A549 (cell line): ENCODE measurements at regions not wholly inside any gene's neighbourhood (a gene's known extent, or its start where the extent isn't known, plus 50 kb on each side); places are given as distances from the start of the nearest gene placed in this dataset.

ENCODE experiments used
- BCL3 ChIP-seq: fragments of >200 bp; sonication (Bioruptor Twin); formaldehyde crosslinking; IDR thresholded peaks from 3 replicates; pipeline ENCODE4 v1.6.1; 2016
- CTCF ChIP-seq: fragments of >200 bp; sonication (Bioruptor Twin); formaldehyde crosslinking; IDR thresholded peaks from 3 replicates; pipeline ENCODE4 v1.5.1; 2016
- ELK1 ChIP-seq: fragments of 150-350 bp; IDR thresholded peaks from 2 replicates; pipeline ENCODE4 v1.6.1; 2014; ENCODE audit warnings: low read depth, mild to moderate bottlenecking, low read length
- EP300 ChIP-seq, 2 experiments: fragments of >200 bp; sonication (Bioruptor Twin); formaldehyde crosslinking; IDR thresholded peaks; 2 replicates in 1 of 2; 3 replicates in 1 of 2; pipeline ENCODE4 v1.6.1; 2016 to 2017
- HOXA7 ChIP-seq: fragments of 250-450 bp; sonication (Bioruptor Pico); IDR thresholded peaks from 2 replicates; pipeline ENCODE4 v1.5.0; 2020; ENCODE audit warnings: mild to moderate bottlenecking, moderate library complexity
- MYC ChIP-seq: IDR thresholded peaks from 2 replicates; pipeline ENCODE4 v1.6.1; 2012; ENCODE audit warnings: mild to moderate bottlenecking, inconsistent platforms, low read length, improper control_type of control experiment, borderline replicate concordance
- PBX3 ChIP-seq: IDR thresholded peaks from 2 replicates; pipeline ENCODE4 v1.6.1; 2012
- POLR2A ChIP-seq: IDR thresholded peaks from 2 replicates; pipeline ENCODE4 v1.6.1; 2012; ENCODE audit warnings: mild to moderate bottlenecking, low read length
- POLR2AphosphoS2 ChIP-seq: conservative IDR thresholded peaks from 2 replicates; pipeline ENCODE4 v1.6.1; 2012; ENCODE audit warnings: low read length, improper control_type of control experiment, inconsistent platforms
- RCOR1 ChIP-seq: fragments of 150-350 bp; IDR thresholded peaks from 2 replicates; pipeline ENCODE4 v1.6.1; 2014; ENCODE audit warnings: antibody characterized with exemption, low read length, low read depth
- REST ChIP-seq: fragments of 200-600 bp; sonication (generic); IDR thresholded peaks from 2 replicates; pipeline ENCODE4 v1.6.1; 2016; ENCODE audit warnings: antibody characterized with exemption, mild to moderate bottlenecking, moderate library complexity
- RNF2 ChIP-seq: fragments of 200-600 bp; sonication (generic); IDR thresholded peaks from 2 replicates; pipeline ENCODE4 v1.6.1; 2016; ENCODE audit warnings: low read depth, mild to moderate bottlenecking, antibody characterized with exemption, moderate library complexity, borderline replicate concordance

- no peak for TF ChIP-seq ELK1
- TF ChIP-seq CTCF = no peak
- TF ChIP-seq PBX3 = no peak
- TF ChIP-seq EP300 (IDR thresholded peaks at IDR 0.05) = no peak
- TF ChIP-seq BCL3 = no peak
- no peak for TF ChIP-seq MYC
- no peak for TF ChIP-seq RNF2
- TF ChIP-seq REST = no peak
- TF ChIP-seq POLR2A = no peak
- TF ChIP-seq HOXA7 (CRISPR knock-in tag) = no peak
- no peak for TF ChIP-seq POLR2AphosphoS2
- TF ChIP-seq RCOR1 = no peak
These were observed 114.6 kb upstream of the KCNAB1 start for GRCh38 chr3:156005736-156006135.
